Ishikawa (cell line): ENCODE measurements at regions not wholly inside any gene's neighbourhood (a gene's known extent, or its start where the extent isn't known, plus 50 kb on each side); places are given as distances from the start of the nearest gene placed in this dataset.

ENCODE experiments used
- CEBPB ChIP-seq: IDR thresholded peaks from 2 replicates; pipeline ENCODE4 v1.6.1; 2012
- CREB1 ChIP-seq: IDR thresholded peaks from 2 replicates; pipeline ENCODE4 v1.6.1; 2012; ENCODE audit warnings: low read depth
- EGR1 ChIP-seq: IDR thresholded peaks from 2 replicates; pipeline ENCODE4 v1.6.1; 2012
- EP300 ChIP-seq: IDR thresholded peaks from 2 replicates; pipeline ENCODE4 v1.6.1; 2012; ENCODE audit warnings: borderline replicate concordance
- FOXM1 ChIP-seq: IDR thresholded peaks from 2 replicates; pipeline ENCODE4 v1.6.1; 2012; ENCODE audit warnings: low read depth, borderline replicate concordance
- MAX ChIP-seq: IDR thresholded peaks from 2 replicates; pipeline ENCODE4 v1.6.1; 2012
- NFIC ChIP-seq: IDR thresholded peaks from 2 replicates; pipeline ENCODE4 v1.6.1; 2012
- RAD21 ChIP-seq: IDR thresholded peaks from 2 replicates; pipeline ENCODE4 v1.6.1; 2012; ENCODE audit warnings: low read depth
- TAF1 ChIP-seq: IDR thresholded peaks from 2 replicates; pipeline ENCODE4 v1.6.1; 2012; ENCODE audit warnings: low read depth, mild to moderate bottlenecking
- TCF12 ChIP-seq: IDR thresholded peaks from 2 replicates; pipeline ENCODE4 v1.6.1; 2012; ENCODE audit warnings: low read depth
- TEAD4 ChIP-seq: IDR thresholded peaks from 2 replicates; pipeline ENCODE4 v1.6.1; 2012
- YY1 ChIP-seq: IDR thresholded peaks from 2 replicates; pipeline ENCODE4 v1.6.1; 2012; ENCODE audit warnings: low read depth
- ZBTB7A ChIP-seq: IDR thresholded peaks from 2 replicates; pipeline ENCODE4 v1.6.1; 2012; ENCODE audit warnings: low read depth
- TF ChIP-seq, protein P1 (sequence below): IDR thresholded peaks from 2 replicates; pipeline ENCODE4 v1.6.1; 2012; ENCODE audit warnings: low read depth, mild to moderate bottlenecking
- TF ChIP-seq, protein P2 (sequence below): IDR thresholded peaks from 2 replicates; pipeline ENCODE4 v1.6.1; 2012

DNA sequence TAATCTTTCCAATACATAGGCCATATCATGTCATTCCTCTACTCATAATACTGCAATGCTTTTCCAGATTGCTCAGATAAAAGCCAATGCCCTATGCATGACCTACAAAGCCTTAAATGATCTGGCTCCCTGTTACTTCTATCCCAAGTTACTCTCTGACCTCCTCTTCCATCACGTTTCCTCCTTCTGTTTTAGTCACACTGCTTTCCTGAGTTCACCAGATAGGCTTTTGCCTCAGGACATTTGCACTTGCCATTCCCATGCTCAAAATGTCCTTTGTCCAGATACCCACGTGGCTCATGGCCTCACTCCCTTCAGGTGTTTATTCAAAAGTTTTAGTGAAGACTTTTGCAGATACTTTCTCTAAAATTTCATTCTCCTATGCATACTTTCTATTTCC lies 138.7 kb upstream of the PRICKLE1 start:
- TF ChIP-seq NFIC = no peak
- TF ChIP-seq EP300 = no peak
- no peak for TF ChIP-seq CREB1
- no peak for TF ChIP-seq EGR1
- no peak for TF ChIP-seq ZBTB7A
- no peak for TF ChIP-seq YY1
- TF ChIP-seq TEAD4 = no peak
- no peak for TF ChIP-seq RAD21
- TF ChIP-seq CEBPB = no peak
- TF ChIP-seq, protein P1, sequence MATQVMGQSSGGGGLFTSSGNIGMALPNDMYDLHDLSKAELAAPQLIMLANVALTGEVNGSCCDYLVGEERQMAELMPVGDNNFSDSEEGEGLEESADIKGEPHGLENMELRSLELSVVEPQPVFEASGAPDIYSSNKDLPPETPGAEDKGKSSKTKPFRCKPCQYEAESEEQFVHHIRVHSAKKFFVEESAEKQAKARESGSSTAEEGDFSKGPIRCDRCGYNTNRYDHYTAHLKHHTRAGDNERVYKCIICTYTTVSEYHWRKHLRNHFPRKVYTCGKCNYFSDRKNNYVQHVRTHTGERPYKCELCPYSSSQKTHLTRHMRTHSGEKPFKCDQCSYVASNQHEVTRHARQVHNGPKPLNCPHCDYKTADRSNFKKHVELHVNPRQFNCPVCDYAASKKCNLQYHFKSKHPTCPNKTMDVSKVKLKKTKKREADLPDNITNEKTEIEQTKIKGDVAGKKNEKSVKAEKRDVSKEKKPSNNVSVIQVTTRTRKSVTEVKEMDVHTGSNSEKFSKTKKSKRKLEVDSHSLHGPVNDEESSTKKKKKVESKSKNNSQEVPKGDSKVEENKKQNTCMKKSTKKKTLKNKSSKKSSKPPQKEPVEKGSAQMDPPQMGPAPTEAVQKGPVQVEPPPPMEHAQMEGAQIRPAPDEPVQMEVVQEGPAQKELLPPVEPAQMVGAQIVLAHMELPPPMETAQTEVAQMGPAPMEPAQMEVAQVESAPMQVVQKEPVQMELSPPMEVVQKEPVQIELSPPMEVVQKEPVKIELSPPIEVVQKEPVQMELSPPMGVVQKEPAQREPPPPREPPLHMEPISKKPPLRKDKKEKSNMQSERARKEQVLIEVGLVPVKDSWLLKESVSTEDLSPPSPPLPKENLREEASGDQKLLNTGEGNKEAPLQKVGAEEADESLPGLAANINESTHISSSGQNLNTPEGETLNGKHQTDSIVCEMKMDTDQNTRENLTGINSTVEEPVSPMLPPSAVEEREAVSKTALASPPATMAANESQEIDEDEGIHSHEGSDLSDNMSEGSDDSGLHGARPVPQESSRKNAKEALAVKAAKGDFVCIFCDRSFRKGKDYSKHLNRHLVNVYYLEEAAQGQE = no peak
- TF ChIP-seq, protein P2, sequence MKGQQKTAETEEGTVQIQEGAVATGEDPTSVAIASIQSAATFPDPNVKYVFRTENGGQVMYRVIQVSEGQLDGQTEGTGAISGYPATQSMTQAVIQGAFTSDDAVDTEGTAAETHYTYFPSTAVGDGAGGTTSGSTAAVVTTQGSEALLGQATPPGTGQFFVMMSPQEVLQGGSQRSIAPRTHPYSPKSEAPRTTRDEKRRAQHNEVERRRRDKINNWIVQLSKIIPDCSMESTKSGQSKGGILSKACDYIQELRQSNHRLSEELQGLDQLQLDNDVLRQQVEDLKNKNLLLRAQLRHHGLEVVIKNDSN = no peak
- TF ChIP-seq TCF12 = no peak

- TF ChIP-seq NFIC (no peak), TCF12 (no peak), YY1 (no peak), TAF1 (no peak), EP300 (no peak), CREB1 (no peak), TEAD4 (no peak), RAD21 (no peak)
- TF ChIP-seq, protein P2 = no peak
Measured at GRCh38 chr12:42725809-42726208, 136.3 kb upstream of the PRICKLE1 start.

DNA sequence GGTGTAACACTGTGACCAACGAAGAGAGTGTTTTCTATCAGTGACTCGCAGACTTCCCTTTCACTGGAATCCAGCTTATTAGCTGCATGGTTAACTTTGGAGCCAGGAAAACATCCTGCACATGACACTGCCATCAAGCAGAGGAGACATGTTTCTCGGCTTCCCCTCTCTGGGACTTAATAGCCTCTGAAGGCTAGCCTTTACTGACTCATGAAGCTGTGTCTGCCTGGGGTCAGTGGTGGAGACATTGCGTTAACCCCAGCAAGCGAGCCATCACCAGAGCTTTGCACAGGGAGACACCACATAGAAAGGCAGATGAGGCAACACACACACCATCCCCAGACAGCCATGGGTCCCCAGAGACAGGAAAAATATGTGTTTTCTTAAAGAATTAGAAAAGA lies 126.9 kb upstream of the PRICKLE1 start:
- TF ChIP-seq EGR1 (no peak), NFIC (no peak), CREB1 (no peak), MAX (no peak), YY1 (no peak), FOXM1 (no peak), CEBPB (no peak), TAF1 (no peak), ZBTB7A (no peak), EP300 (no peak), RAD21 (no peak), TEAD4 (no peak)
- TF ChIP-seq, protein P1 = no peak
- TF ChIP-seq, protein P2 = no peak

- TF ChIP-seq ZBTB7A = no peak
- no peak for TF ChIP-seq NFIC
- TF ChIP-seq MAX = no peak
- no peak for TF ChIP-seq FOXM1
- no peak for TF ChIP-seq TEAD4
- no peak for TF ChIP-seq YY1
- TF ChIP-seq, protein P2 = no peak
- TF ChIP-seq, protein P1 = no peak
- no peak for TF ChIP-seq EGR1
- TF ChIP-seq EP300 = no peak
- TF ChIP-seq CEBPB = no peak
Measured at GRCh38 chr12:42707312-42708226, 118.0 kb upstream of the PRICKLE1 start.
